ENCODE measurements at regions not wholly inside any gene's neighbourhood (a gene's known extent, or its start where the extent isn't known, plus 50 kb on each side); places are given as distances from the start of the nearest gene placed in this dataset.

DNA sequence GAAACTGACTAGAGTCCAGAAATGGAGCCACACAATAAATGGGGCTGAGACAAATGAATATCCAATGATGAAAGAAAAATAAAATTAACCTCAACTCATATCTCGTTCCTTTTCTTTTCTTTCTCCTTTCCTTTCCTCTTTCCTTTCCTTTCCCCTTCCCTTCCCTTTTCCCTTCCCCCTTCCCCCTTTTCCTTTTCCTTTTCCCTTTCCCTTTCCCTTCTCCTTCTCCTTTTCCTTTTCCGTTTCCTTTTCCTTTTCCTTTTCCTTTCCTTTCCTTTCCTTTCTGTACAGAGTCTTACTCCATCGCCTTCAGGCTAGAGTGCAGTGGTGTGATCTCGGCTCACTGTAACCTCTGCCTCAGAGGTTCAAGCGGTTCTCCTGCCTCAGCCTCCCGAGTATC is 146.3 kb downstream of the RTL9 start:
- ATAC-seq (no peak), DNase-seq (no peak)
- no peak for TF ChIP-seq POLR2A (IDR thresholded peaks at IDR 0.05)
- TF ChIP-seq, protein P1, sequence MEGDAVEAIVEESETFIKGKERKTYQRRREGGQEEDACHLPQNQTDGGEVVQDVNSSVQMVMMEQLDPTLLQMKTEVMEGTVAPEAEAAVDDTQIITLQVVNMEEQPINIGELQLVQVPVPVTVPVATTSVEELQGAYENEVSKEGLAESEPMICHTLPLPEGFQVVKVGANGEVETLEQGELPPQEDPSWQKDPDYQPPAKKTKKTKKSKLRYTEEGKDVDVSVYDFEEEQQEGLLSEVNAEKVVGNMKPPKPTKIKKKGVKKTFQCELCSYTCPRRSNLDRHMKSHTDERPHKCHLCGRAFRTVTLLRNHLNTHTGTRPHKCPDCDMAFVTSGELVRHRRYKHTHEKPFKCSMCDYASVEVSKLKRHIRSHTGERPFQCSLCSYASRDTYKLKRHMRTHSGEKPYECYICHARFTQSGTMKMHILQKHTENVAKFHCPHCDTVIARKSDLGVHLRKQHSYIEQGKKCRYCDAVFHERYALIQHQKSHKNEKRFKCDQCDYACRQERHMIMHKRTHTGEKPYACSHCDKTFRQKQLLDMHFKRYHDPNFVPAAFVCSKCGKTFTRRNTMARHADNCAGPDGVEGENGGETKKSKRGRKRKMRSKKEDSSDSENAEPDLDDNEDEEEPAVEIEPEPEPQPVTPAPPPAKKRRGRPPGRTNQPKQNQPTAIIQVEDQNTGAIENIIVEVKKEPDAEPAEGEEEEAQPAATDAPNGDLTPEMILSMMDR (IDR thresholded peaks at IDR 0.05) = no peak
- WGBS (ENCODE audit: insufficient coverage, low coverage, low lambda C conversion rate, missing lambda C conversion rate) = 58% methylated on average over 6 of the region's 6 CpGs
- intact Hi-C loops (cut with DNase I) = no loop called here
- no peak overlapping the region for H3K27ac ChIP-seq
- H3K27me3 ChIP-seq = peaks cover 0 to 8% of the 10 kb centered on the region in 2 donors
- H3K36me3 ChIP-seq = no peaks in the 10 kb centered on the region
- H3K4me3 ChIP-seq = no peak overlapping the region
- H3K9me3 ChIP-seq = no peaks in the 10 kb centered on the region
- H3K4me1 ChIP-seq = no peaks in the 10 kb centered on the region

DNA sequence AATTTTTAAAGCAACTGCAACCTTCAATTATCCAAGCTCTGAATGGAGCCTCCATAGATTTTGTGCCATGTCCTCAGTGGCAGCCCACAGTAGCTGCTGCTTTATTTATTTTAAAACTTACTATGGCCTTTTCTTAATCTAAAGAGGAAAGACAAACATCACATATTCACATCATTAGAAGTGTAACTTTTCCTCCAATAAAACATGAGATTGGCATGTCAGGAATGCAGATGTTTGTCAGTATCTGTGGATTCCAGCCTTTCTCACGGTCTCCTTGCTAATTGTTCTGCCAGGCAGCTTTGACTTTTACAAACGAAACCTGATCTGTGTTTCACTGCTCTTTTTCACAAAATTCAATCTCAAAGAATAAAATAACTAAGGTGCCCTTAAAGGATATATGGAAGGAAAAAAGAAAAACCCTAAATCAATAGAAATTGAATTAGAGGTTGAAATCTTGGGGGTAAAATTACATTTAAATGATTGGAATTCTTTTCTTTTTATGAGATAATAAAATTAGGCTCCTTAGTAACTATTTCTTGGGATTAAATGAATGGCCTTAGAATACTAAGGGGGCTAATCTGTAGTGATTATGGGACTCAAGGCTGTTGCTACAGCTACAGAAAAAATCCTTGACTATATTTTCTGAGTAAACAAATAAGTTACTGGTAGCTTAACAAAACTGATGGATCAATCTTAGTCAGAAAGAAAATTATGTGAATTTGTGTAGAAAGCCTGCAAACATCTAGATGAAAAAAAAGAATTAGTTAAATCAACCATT is 151.3 kb downstream of the RTL9 start:
- Histone ChIP-seq H3K36me3 (no peaks in the 10 kb centered on the region), H3K4me3 (no peak overlapping the region), H3K27ac (no peak overlapping the region), H3K9me3 (no peaks in the 10 kb centered on the region), H3K4me1 (no peaks in the 10 kb centered on the region), H3K27me3 (no peaks in the 10 kb centered on the region)
- TF ChIP-seq, protein P1 (IDR thresholded peaks at IDR 0.05) = no peak
- no peak for TF ChIP-seq POLR2A (IDR thresholded peaks at IDR 0.05)
- intact Hi-C loops (cut with DNase I) = no loop called here
- WGBS (ENCODE audit: insufficient coverage, low coverage, low lambda C conversion rate, missing lambda C conversion rate) = 38% methylated on average over 2 of the region's 2 CpGs
- DNase-seq = no peak
- no peak for ATAC-seq

GRCh38 chrX:110511238-110511637 is 152.6 kb downstream of the RTL9 start:
- Histone ChIP-seq H3K27ac (no peak overlapping the region), H3K4me3 (no peak overlapping the region), H3K4me1 (no peaks in the 10 kb centered on the region), H3K27me3 (no peaks in the 10 kb centered on the region), H3K9me3 (no peaks in the 10 kb centered on the region), H3K36me3 (no peaks in the 10 kb centered on the region)
- DNase-seq (no peak), ATAC-seq (peak in 2 of 4 donors; percentile 49 to 67)
- WGBS (ENCODE audit: insufficient coverage, low coverage, low lambda C conversion rate, missing lambda C conversion rate) = 37% methylated on average over 2 of the region's 2 CpGs
- TF ChIP-seq POLR2A (IDR thresholded peaks at IDR 0.05) = no peak
- TF ChIP-seq, protein P1 (IDR thresholded peaks at IDR 0.05) = no peak
- intact Hi-C loops (cut with DNase I) = no loop called here

- H3K4me1 ChIP-seq = no peaks in the 10 kb centered on the region
- no peaks in the 10 kb centered on the region for H3K36me3 ChIP-seq
- H3K4me3 ChIP-seq = no peak overlapping the region
- TF ChIP-seq, protein P1 (IDR thresholded peaks at IDR 0.05) = no peak
- no peak for TF ChIP-seq POLR2A (IDR thresholded peaks at IDR 0.05)
- no peaks in the 10 kb centered on the region for H3K27me3 ChIP-seq
- ATAC-seq (no peak), DNase-seq (no peak)
- 36% methylated on average over 1 of the region's 1 CpG for WGBS (ENCODE audit: insufficient coverage, low coverage, low lambda C conversion rate, missing lambda C conversion rate)
- intact Hi-C loops (cut with DNase I) = no loop called here
- no peaks in the 10 kb centered on the region for H3K9me3 ChIP-seq
- H3K27ac ChIP-seq = no peak overlapping the region
Measured at GRCh38 chrX:110512341-110512740, 153.7 kb downstream of the RTL9 start.

All from right lobe of liver (tissue), 6 donors.